GM12875 (cell line): ENCODE measurements at regions not wholly inside any gene's neighbourhood (a gene's known extent, or its start where the extent isn't known, plus 50 kb on each side); places are given as distances from the start of the nearest gene placed in this dataset.
"Not testable (repeated sequence)": the region's sequence is repeated elsewhere in the genome, so short reads cannot be mapped to it uniquely, and the experiment has no call there.

Experiments
- H3K4me3 ChIP-seq: one replicate; pipeline ENCODE4 v1.5.1; 2011; ENCODE audit warnings: low read depth, low read length, control low read depth
- TF ChIP-seq, protein P1 (sequence below): IDR thresholded peaks from 2 replicates; pipeline ENCODE4 v1.5.1; 2011; ENCODE audit warnings: low read depth, mild to moderate bottlenecking, control low read depth, inconsistent platforms, low read length, moderate library complexity, borderline replicate concordance; ENCODE audit not compliant: insufficient read depth

- no peak overlapping the region for H3K4me3 ChIP-seq
- TF ChIP-seq, protein P1, sequence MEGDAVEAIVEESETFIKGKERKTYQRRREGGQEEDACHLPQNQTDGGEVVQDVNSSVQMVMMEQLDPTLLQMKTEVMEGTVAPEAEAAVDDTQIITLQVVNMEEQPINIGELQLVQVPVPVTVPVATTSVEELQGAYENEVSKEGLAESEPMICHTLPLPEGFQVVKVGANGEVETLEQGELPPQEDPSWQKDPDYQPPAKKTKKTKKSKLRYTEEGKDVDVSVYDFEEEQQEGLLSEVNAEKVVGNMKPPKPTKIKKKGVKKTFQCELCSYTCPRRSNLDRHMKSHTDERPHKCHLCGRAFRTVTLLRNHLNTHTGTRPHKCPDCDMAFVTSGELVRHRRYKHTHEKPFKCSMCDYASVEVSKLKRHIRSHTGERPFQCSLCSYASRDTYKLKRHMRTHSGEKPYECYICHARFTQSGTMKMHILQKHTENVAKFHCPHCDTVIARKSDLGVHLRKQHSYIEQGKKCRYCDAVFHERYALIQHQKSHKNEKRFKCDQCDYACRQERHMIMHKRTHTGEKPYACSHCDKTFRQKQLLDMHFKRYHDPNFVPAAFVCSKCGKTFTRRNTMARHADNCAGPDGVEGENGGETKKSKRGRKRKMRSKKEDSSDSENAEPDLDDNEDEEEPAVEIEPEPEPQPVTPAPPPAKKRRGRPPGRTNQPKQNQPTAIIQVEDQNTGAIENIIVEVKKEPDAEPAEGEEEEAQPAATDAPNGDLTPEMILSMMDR: no peak
These were observed 914.0 kb upstream of the PRKX start for GRCh38 chrX:4627414-4627813.

- TF ChIP-seq, protein P1: no peak
- H3K4me3 ChIP-seq: no peak overlapping the region
These were observed 909.2 kb upstream of the PRKX start for GRCh38 chrX:4622486-4623167.

DNA sequence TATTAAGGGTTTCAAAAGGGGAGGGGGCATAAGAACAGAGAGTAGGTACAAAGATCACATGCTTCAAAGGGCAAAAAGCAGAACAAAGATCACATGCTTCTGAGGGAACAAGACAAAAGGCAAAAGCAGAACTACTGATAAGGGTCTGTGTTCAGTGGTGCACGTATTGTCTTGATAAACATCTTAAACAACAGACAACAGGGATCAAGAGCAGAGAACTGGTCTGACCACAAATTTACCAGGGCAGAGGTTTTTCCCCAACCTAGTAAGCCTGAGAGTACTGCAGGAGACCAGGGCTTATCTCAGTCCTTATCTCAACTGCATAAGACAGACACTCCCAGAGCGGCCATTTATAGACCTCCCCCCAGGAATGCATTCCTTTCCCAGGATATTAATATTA lies 900.2 kb upstream of the PRKX start:
- not testable (repeated sequence) for H3K4me3 ChIP-seq

- TF ChIP-seq, protein P1: no peak
- no peak overlapping the region for H3K4me3 ChIP-seq
These were observed 875.4 kb upstream of the PRKX start for GRCh38 chrX:4588893-4589292.

GRCh38 chrX:4588466-4588865 lies 875.0 kb upstream of the PRKX start:
- TF ChIP-seq, protein P1: no peak
- H3K4me3 ChIP-seq: no peak overlapping the region

DNA sequence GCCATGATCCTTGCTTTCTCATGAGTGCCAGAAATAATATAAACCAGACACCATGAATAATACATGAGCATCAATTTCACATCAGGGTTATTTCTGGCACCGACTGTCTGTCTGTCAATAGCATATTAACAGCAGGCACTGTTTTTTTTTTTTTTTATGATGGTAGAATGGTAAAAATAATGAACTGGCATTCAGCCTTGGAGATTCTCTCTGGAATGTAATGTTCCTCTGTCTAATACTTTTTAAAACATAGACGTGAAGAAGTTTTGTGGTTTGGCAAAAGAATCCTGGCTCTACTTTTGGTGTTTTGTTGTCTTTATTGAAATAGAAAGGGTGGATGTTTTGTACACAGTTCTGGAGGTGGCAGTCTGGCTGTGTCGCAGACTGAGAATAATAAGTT lies 874.6 kb upstream of the PRKX start:
- TF ChIP-seq, protein P1: no peak
- H3K4me3 ChIP-seq: no peak overlapping the region

- TF ChIP-seq, protein P1: no peak
These were observed 866.5 kb upstream of the PRKX start for GRCh38 chrX:4579999-4580398.

GRCh38 chrX:4579480-4579879 lies 866.0 kb upstream of the PRKX start:
- TF ChIP-seq, protein P1: no peak
- no peak overlapping the region for H3K4me3 ChIP-seq

More at GRCh38 chrX:4579999-4580398, 866.5 kb upstream of the PRKX start:
- H3K4me3 ChIP-seq: no peak overlapping the region
